PC-9 (cell line): ENCODE measurements at regions not wholly inside any gene's neighbourhood (a gene's known extent, or its start where the extent isn't known, plus 50 kb on each side); places are given as distances from the start of the nearest gene placed in this dataset.

Experiments
- CTCF ChIP-seq: fragments of 200-600 bp; sonication (generic); conservative IDR thresholded peaks from 2 replicates; pipeline ENCODE4 v1.6.1; 2017; ENCODE audit warnings: mixed run types, antibody characterized with exemption, mild to moderate bottlenecking, moderate library complexity
- EZH2 ChIP-seq: fragments of 200-600 bp; sonication (generic); IDR thresholded peaks from 2 replicates; pipeline ENCODE4 v1.8.0; 2017; ENCODE audit warnings: antibody characterized with exemption, low read depth

- TF ChIP-seq CTCF (no peak), EZH2 (no peak)
Measured at GRCh38 chr2:133673305-133673905, 105.1 kb upstream of the NCKAP5 start.
